ENCODE measurements at regions not wholly inside any gene's neighbourhood (a gene's known extent, or its start where the extent isn't known, plus 50 kb on each side); places are given as distances from the start of the nearest gene placed in this dataset.
"Not testable (repeated sequence)": the region's sequence is repeated elsewhere in the genome, so short reads cannot be mapped to it uniquely, and the experiment has no call there.

- no peak for DNase-seq
Measured at GRCh38 chr6:170232186-170233002, 58.5 kb downstream of the DLL1 start.

GRCh38 chr6:170231293-170232185 is 59.3 kb downstream of the DLL1 start:
- no peak for DNase-seq

GRCh38 chr6:170230520-170231292 is 60.2 kb downstream of the DLL1 start:
- no peak for DNase-seq

GRCh38 chr6:170229851-170230519 is 60.9 kb downstream of the DLL1 start:
- DNase-seq, result no peak

- DNase-seq, result no peak
Measured at GRCh38 chr6:170229396-170229795, 61.5 kb downstream of the DLL1 start.

GRCh38 chr6:170228946-170229310 is 62.0 kb downstream of the DLL1 start:
- no peak for DNase-seq

GRCh38 chr6:170227996-170228945 is 62.6 kb downstream of the DLL1 start:
- DNase-seq, result no peak

GRCh38 chr6:170227521-170227983 is 63.3 kb downstream of the DLL1 start:
- no peak for DNase-seq

- DNase-seq, result no peak
Measured at GRCh38 chr6:170226647-170227046, 64.2 kb downstream of the DLL1 start.

GRCh38 chr6:170225852-170226417 is 64.9 kb downstream of the DLL1 start:
- no peak for DNase-seq

GRCh38 chr6:170224694-170225660 is 65.9 kb downstream of the DLL1 start:
- DNase-seq, result no peak

GRCh38 chr6:170223718-170224693 is 66.9 kb downstream of the DLL1 start:
- DNase-seq, result no peak

GRCh38 chr6:170222498-170223471 is 68.1 kb downstream of the DLL1 start:
- DNase-seq, result peak; percentile 10

- no peak for DNase-seq
Measured at GRCh38 chr6:170221753-170222400, 69.0 kb downstream of the DLL1 start.

GRCh38 chr6:170221052-170221752 is 69.7 kb downstream of the DLL1 start:
- no peak for DNase-seq

GRCh38 chr6:170213637-170214018 is 77.2 kb downstream of the DLL1 start:
- DNase-seq, result not testable (repeated sequence)

Data from stimulated activated CD4-positive, alpha-beta T cell treated with anti-CD3 and anti-CD28 coated beads, Interleukin-15, amount 100 ng/mL, for 24 hours (primary cell).